ENCODE measurements at regions not wholly inside any gene's neighbourhood (a gene's known extent, or its start where the extent isn't known, plus 50 kb on each side); places are given as distances from the start of the nearest gene placed in this dataset.

GRCh38 chr10:10047426-10047825 lies 970.2 kb upstream of the CELF2 start:
- TF ChIP-seq POLR2A (IDR thresholded peaks at IDR 0.05; ENCODE audit: low read length) = no peak
- no peak for TF ChIP-seq GATA1 (IDR thresholded peaks at IDR 0.05; ENCODE audit: low read depth, low read length)
